Prostate gland (tissue), 2 donors: ENCODE measurements at regions not wholly inside any gene's neighbourhood (a gene's known extent, or its start where the extent isn't known, plus 50 kb on each side); places are given as distances from the start of the nearest gene placed in this dataset.

Experiments
- DNase-seq: peaks from one replicate; pipeline ENCODE4 v3.0.0-alpha.2; 2019; ENCODE audit warnings: low spot score
- H3K27ac ChIP-seq, 2 donors: fragments of 200-600 bp; sonication (generic); 2 replicates each; pipeline ENCODE4 v1.5.1; 2017 to 2019
- H3K27me3 ChIP-seq: fragments of 200-600 bp; sonication (generic); replicated peaks from 2 replicates; pipeline ENCODE4 v1.5.1; 2019; ENCODE audit not compliant: insufficient read depth
- H3K36me3 ChIP-seq, 2 donors: fragments of 200-600 bp; sonication (generic); 1 replicate in 1 of 2; 2 replicates in 1 of 2; pipeline versions ENCODE4 v1.5.1 to v1.8.1; 2017 to 2019
- H3K4me1 ChIP-seq: fragments of 200-600 bp; sonication (generic); replicated peaks from 2 replicates; pipeline ENCODE4 v1.5.1; 2019
- H3K4me3 ChIP-seq, 2 donors: fragments of 200-600 bp; sonication (generic); 2 replicates each; pipeline ENCODE4 v1.5.1; 2017 to 2019
- H3K9me3 ChIP-seq: fragments of 200-600 bp; sonication (generic); 2 replicates; pipeline ENCODE4 v1.5.1; 2017
- CTCF ChIP-seq, 4 experiments: fragments of 200-600 bp in 2 of 4; fragments of 450-650 bp in 2 of 4; sonication (generic) in 2 of 4; IDR thresholded peaks; 1 replicate in 3 of 4; 2 replicates in 1 of 4; pipeline ENCODE4 v1.5.1; 2016 to 2019; ENCODE audit warnings: antibody characterized with exemption in 4 of 4, mild to moderate bottlenecking in 2 of 4, moderate library complexity in 2 of 4
- POLR2A ChIP-seq: fragments of 450-650 bp; IDR thresholded peaks from one replicate; pipeline ENCODE4 v1.6.1; 2016; ENCODE audit warnings: antibody characterized with exemption, mild to moderate bottlenecking
- POLR2AphosphoS5 ChIP-seq: sonication (generic); formaldehyde crosslinking; IDR thresholded peaks from one replicate; pipeline ENCODE4 v1.6.1; 2017; ENCODE audit warnings: antibody characterized with exemption
- WGBS: methylation state at CpG from one replicate; pipeline ENCODE4 v1.1.5; 2018; 5-methylcytosine and 5-hydroxymethylcytosine counted together
- intact Hi-C: fragments of 100-400 bp; cut with DNase I; formaldehyde crosslinking; loops from one replicate; pipeline ENCODE4 v1.14.2; 2022

DNA sequence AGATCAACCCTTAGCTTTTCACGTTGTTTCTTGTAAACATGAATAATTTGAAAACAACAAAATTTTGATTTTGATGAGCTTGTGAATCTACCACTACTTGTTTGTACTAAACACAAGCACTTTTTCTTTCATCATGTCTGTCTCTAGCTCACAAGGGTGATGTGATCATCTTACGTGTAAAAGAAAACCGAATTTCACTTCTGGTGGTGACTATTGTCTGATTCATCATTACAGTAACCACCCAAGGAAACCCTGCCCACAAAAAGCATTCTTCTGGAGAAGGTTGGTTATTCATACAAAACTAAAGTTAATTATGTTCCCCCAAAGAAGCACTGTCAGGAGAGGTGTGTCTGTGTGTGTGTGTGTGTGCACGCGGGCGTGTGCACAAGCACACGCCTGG is 285.4 kb downstream of the ZNF516 start:
- 88% methylated on average over 7 of the region's 7 CpGs for WGBS
- intact Hi-C loops = no loop called here
- no peaks in the 10 kb centered on the region for H3K36me3 ChIP-seq
- DNase-seq = no peak
- no peak overlapping the region for H3K4me3 ChIP-seq
- no peak overlapping the region for H3K27ac ChIP-seq
- H3K4me1 ChIP-seq = no peaks in the 10 kb centered on the region
- no peak for TF ChIP-seq CTCF (IDR thresholded peaks at IDR 0.05)
- no peak for TF ChIP-seq POLR2AphosphoS5
- TF ChIP-seq POLR2A = no peak
- H3K9me3 ChIP-seq = no peaks in the 10 kb centered on the region
- no peaks in the 10 kb centered on the region for H3K27me3 ChIP-seq

DNA sequence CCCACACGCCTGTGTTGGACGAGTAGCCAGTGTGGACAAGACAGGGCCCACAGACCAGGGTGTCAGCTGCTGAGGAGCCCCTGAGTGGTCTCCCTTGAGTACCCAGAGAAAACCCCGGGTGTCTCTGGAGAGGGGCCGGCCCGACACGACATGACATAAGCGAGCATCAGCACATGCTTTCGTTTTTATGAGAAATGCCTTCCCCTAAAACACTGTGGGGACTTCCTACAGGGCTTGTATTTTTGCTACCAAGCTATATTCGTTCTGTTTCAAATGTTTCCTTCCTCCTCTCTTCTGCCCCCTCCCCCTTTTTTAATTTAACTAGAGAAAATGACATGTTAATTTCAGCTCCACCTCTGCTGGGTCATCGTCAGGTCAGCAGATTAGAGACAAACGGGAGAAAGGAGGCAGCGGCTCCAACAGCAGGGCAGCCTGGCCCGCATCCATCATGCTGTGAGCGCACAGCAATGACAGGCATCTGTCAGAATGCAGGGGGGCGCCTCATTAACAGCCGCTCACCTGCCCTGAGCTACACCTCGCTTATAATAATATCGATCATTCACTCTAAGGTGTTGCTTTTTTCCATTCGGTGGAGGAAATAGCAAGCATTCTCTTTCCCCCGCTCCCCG is 286.2 kb downstream of the ZNF516 start:
- no peak overlapping the region for H3K27ac ChIP-seq
- H3K4me3 ChIP-seq = no peak overlapping the region
- WGBS = 54% methylated on average over 21 of the region's 21 CpGs
- H3K36me3 ChIP-seq = no peaks in the 10 kb centered on the region
- no peaks in the 10 kb centered on the region for H3K4me1 ChIP-seq
- no peaks in the 10 kb centered on the region for H3K9me3 ChIP-seq
- TF ChIP-seq POLR2AphosphoS5 (no peak), POLR2A (no peak), CTCF (IDR thresholded peaks at IDR 0.05) (no peak)
- DNase-seq = no peak
- H3K27me3 ChIP-seq = no peaks in the 10 kb centered on the region
- intact Hi-C loops = no loop called here

DNA sequence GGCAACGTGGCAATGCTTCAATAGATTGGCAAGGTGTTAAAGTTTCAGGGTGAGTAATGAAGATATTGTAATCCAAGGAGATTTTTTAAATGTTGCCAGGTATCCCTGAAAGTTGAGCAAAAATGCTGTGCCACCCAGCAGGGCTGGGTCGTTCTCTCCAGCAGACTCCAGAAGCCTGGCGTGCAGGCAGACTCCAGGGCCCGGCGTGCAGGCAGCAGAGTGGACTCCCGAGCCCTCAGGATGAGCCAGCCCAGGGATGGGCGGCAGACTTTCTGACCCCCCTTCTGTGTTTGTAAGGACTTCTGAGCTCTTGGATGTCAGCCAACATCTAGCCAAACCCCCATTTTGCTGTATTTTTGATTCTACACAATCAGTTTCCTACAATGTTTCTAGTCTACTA is 289.1 kb downstream of the ZNF516 start:
- no peak overlapping the region for H3K4me3 ChIP-seq
- intact Hi-C loops = no loop called here
- no peak for DNase-seq
- TF ChIP-seq POLR2AphosphoS5 = no peak
- no peak for TF ChIP-seq POLR2A
- no peak for TF ChIP-seq CTCF (IDR thresholded peaks at IDR 0.05)
- WGBS = 77% methylated on average over 7 of the region's 7 CpGs
- H3K9me3 ChIP-seq = no peaks in the 10 kb centered on the region
- no peak overlapping the region for H3K27ac ChIP-seq
- no peaks in the 10 kb centered on the region for H3K27me3 ChIP-seq
- H3K4me1 ChIP-seq = no peaks in the 10 kb centered on the region
- no peaks in the 10 kb centered on the region for H3K36me3 ChIP-seq

- Histone ChIP-seq H3K36me3 (no peaks in the 10 kb centered on the region), H3K4me3 (no peak overlapping the region), H3K27ac (no peak overlapping the region), H3K9me3 (no peaks in the 10 kb centered on the region), H3K4me1 (no peaks in the 10 kb centered on the region), H3K27me3 (no peaks in the 10 kb centered on the region)
- TF ChIP-seq CTCF (IDR thresholded peaks at IDR 0.05) = no peak
- no peak for TF ChIP-seq POLR2AphosphoS5
- TF ChIP-seq POLR2A = no peak
- WGBS = 82% methylated on average over 6 of the region's 6 CpGs
- intact Hi-C loops = no loop called here
- DNase-seq = no peak
These were observed 291.5 kb downstream of the ZNF516 start for GRCh38 chr18:76203552-76203951.

DNA sequence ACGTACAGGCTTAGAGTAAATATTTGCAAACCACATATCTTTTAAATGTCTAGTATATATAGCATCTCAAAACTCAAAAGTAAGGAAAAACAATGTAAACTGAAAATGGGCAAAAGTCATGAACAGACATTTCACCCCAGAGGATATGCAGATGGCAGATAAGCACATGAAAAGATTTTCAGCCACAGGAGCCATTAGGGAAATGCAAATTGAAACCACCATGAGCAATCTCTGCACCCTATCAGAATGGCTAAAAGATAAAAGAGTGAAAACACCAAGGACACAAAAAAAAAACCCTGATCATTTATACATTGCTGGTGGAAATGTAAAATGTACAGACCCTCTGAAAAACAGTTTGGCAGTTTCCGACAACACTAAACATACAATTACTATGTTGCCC is 292.7 kb downstream of the ZNF516 start:
- no peak for DNase-seq
- WGBS = 75% methylated on average over 2 of the region's 2 CpGs

More for the DNA sequence above, 292.7 kb downstream of the ZNF516 start:
- Histone ChIP-seq H3K27ac (no peak overlapping the region), H3K36me3 (no peaks in the 10 kb centered on the region), H3K4me1 (no peaks in the 10 kb centered on the region), H3K9me3 (no peaks in the 10 kb centered on the region), H3K27me3 (no peaks in the 10 kb centered on the region), H3K4me3 (no peak overlapping the region)
- TF ChIP-seq CTCF (IDR thresholded peaks at IDR 0.05) (no peak), POLR2AphosphoS5 (no peak), POLR2A (no peak)
- intact Hi-C loops = no loop called here
